Gastroesophageal sphincter (tissue), 4 donors: ENCODE measurements at regions not wholly inside any gene's neighbourhood (a gene's known extent, or its start where the extent isn't known, plus 50 kb on each side); places are given as distances from the start of the nearest gene placed in this dataset.

Source experiments
- ATAC-seq: fragments of 150-250 bp; one replicate; pipeline ENCODE4 v1.9.1; 2016; ENCODE audit warnings: mild to moderate bottlenecking, moderate library complexity
- H3K27ac ChIP-seq, 4 donors: fragments of 200-600 bp; sonication (generic) in 3 of 4; 1 replicate in 3 of 4; 2 replicates in 1 of 4; pipeline ENCODE4 v1.5.1; 2016 to 2019
- H3K27me3 ChIP-seq: fragments of 200-600 bp; sonication (generic); one replicate; pipeline ENCODE4 v1.5.1; 2019
- H3K36me3 ChIP-seq, 2 donors: fragments of 200-600 bp; sonication (generic); one replicate each; pipeline ENCODE4 v1.5.1; 2019; ENCODE audit warnings: control low read depth in 1 of 2
- H3K4me1 ChIP-seq, 3 donors: fragments of 200-600 bp; sonication (generic); 1 replicate in 2 of 3; 2 replicates in 1 of 3; pipeline ENCODE4 v1.5.1; 2016 to 2019; ENCODE audit warnings: control low read depth in 2 of 3
- H3K4me3 ChIP-seq, 2 donors: fragments of 200-600 bp; sonication (generic); one replicate each; pipeline ENCODE4 v1.5.1; 2019; ENCODE audit warnings: mild to moderate bottlenecking in 1 of 2, moderate library complexity in 1 of 2
- H3K9me3 ChIP-seq, 3 donors: fragments of 200-600 bp; sonication (generic); one replicate each; pipeline ENCODE4 v1.5.1; 2017 to 2019; ENCODE audit warnings: control low read depth in 2 of 3
- EP300 ChIP-seq: sonication (generic); formaldehyde crosslinking; IDR thresholded peaks from one replicate; pipeline ENCODE4 v1.6.1; 2017; ENCODE audit warnings: antibody characterized with exemption, mild to moderate bottlenecking
- POLR2A ChIP-seq, 2 donors: fragments of 450-650 bp; IDR thresholded peaks; one replicate each; pipeline ENCODE4 v1.6.1; 2017; ENCODE audit warnings: antibody characterized with exemption in 2 of 2, mild to moderate bottlenecking in 2 of 2, moderate library complexity in 1 of 2
- POLR2AphosphoS5 ChIP-seq: sonication (generic); formaldehyde crosslinking; IDR thresholded peaks from one replicate; pipeline ENCODE4 v1.6.1; 2017; ENCODE audit warnings: antibody characterized with exemption
- WGBS, 2 donors: methylation state at CpG; one replicate each; pipeline ENCODE4 v1.1.5; 2018; ENCODE audit warnings: low coverage in 1 of 2; 5-methylcytosine and 5-hydroxymethylcytosine counted together
- TF ChIP-seq, protein P1 (sequence below), 4 experiments: fragments of 200-600 bp in 2 of 4; fragments of 450-650 bp in 2 of 4; sonication (generic) in 1 of 4; IDR thresholded peaks; one replicate each; pipeline ENCODE4 v1.5.1; 2017 to 2019; ENCODE audit warnings: antibody characterized with exemption in 4 of 4, mild to moderate bottlenecking in 2 of 4, moderate library complexity in 2 of 4

DNA sequence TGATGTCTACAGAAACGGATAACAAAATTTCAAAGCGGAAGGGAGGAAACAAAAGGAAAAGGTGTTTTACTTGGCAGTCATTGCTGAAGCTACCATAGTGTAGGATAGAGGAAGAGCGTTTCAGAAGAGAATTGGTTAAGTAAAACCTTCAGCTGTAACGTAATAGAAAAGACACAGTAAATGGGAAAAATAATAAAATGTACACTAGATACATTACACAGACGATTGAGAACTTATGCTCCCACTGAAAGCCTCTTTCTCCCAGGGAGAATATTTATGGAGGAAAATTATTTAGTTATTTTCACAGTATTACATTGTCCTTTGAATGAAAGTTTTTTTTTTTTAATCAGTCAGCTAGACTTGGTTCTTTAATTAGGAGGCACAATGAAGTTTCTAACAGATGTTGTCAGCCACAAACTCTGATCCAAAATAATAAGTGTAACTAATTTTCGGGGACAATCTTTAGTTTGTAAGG is 90.7 kb upstream of the PRDM1 start:
- WGBS, 2 donors: 30 to 31% methylated on average over 5 to 6 of the region's 6 CpGs
- Histone ChIP-seq H3K27me3 (peaks cover 98% of the 10 kb centered on the region), H3K4me3 (peak overlapping the region in 1 of 2 donors; percentile 66), H3K27ac (peak overlapping the region in 2 of 4 donors; percentile 68 to 80), H3K36me3 (no peaks in the 10 kb centered on the region), H3K4me1 (peaks cover 0 to 40% (median 7%) of the 10 kb centered on the region in 3 donors), H3K9me3 (no peaks in the 10 kb centered on the region)
- no peak for ATAC-seq
- no peak for TF ChIP-seq EP300
- peak; percentile 37 for TF ChIP-seq POLR2AphosphoS5

DNA sequence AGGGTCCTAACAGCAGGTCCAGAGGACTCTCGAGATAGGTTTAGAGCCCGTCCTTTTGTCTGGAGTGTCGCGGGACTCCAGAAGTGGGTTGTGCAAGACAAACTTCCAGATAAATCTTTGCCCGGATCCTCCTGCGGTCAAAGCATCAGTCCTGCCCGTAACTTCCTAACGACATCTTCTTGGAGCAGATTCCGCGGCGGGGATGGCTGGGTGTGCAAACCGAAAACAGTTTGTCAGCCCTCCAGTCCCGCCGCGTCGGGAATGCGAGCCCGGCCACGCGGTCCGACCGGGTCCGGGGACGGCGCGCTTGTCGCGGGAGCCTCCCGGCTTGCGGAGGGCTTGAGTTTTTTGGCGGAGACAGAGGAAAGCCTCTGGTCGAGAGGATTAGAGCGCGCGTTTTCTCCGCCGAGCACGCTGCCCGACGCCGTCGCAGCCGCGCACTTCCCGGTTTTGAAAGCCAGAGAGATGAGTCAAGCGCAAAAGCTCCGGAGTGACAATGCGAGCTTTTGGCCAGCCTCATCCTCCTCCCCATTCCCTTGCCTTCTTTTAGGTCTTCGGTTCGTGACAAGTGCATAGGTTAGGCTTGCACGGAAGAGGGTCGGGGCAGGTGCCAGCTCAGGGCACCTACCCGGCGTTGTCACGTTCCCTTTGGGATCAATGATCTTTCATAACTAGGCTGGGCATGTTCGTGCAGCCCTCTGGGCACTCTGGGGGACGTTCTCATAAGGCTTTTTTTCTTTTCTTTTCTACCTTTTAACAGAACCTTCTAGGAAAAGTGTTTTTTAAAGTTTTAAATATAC is 91.3 kb upstream of the PRDM1 start:
- 1 to 2% methylated on average over 7 to 17 of the region's 57 CpGs for WGBS, 2 donors
- no peaks in the 10 kb centered on the region for H3K36me3 ChIP-seq
- H3K4me3 ChIP-seq: peak overlapping the region; percentile 44 to 66
- H3K9me3 ChIP-seq: no peaks in the 10 kb centered on the region
- H3K27me3 ChIP-seq: peaks cover 98% of the 10 kb centered on the region
- ATAC-seq: peak; percentile 62
- TF ChIP-seq POLR2AphosphoS5 (peak; percentile 55), EP300 (no peak), POLR2A (IDR thresholded peaks at IDR 0.05) (peak; percentile 17 to 23)
- H3K4me1 ChIP-seq: peaks cover 0 to 40% (median 7%) of the 10 kb centered on the region in 3 donors
- H3K27ac ChIP-seq: peak overlapping the region in 3 of 4 donors; percentile 66 to 80 (median 68)

DNA sequence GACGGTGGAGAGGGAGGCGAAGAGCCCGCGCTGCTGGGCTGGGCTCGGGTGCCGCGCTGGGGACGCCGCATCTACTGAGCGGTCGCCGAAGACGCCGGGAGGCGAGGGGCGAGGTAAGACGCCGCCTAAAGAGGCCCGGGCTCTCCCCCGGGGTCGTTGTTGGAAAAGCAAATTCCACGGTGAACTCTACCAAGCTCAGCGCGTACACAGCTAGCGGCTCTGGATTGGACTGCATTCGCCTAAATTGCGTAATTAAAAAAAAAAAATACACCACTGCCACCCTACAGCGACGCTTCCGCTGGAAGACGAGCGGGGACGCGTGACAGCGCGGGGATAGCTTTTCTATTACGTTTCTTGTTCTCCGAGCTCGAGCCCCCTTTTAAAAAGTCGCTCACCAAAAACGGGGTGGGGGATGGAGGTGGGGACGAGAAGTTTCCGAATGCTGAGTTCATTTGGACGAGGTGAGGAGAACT is 92.0 kb upstream of the PRDM1 start:
- peaks cover 99% of the 10 kb centered on the region for H3K27me3 ChIP-seq
- ATAC-seq: peak; percentile 37

DNA sequence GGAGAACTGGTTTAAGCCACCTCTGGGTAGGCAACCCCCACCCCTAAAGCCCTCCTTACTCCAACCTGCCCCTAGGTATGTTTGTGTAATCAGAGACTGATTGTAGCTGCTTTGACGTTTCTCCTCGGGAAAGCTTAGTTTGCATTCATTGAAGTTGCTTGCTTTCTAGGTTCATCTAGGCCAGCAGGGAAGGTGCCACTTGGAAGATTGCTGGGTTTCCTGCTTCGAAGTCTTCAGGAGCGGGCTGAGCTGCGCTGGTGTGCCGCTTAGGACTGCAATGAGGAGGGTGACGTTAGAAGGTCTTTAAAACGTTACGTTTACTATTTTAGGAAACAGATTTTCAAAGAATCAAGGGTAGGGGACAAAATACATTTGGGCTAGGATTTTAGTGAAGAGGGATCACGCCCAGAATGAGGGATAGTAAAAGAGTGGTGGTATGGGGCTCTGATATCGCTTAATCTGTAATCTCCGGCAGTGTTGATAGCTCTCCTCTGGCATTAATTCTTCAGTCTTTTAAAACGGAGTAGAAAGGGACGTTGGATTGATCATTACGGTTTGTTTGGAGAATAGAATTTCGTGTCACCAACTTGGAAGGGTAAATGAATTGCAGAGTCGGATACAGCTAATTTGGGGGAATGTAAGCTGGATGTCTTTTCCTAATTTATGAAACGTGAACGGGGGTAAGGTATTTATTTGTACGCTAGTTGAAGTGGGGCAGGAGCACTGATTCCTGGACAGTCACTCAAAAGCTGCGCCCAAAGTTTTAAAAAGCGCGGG is 92.6 kb upstream of the PRDM1 start:
- Histone ChIP-seq H3K9me3 (no peaks in the 10 kb centered on the region), H3K27me3 (peaks cover 99% of the 10 kb centered on the region), H3K27ac (peak overlapping the region in 3 of 4 donors; percentile 66 to 80 (median 68)), H3K4me1 (peaks cover 0 to 40% (median 7%) of the 10 kb centered on the region in 3 donors), H3K36me3 (no peaks in the 10 kb centered on the region), H3K4me3 (peak overlapping the region; percentile 44 to 66)
- 15 to 29% methylated on average over 11 to 19 of the region's 23 CpGs for WGBS, 2 donors
- no peak for TF ChIP-seq POLR2A (IDR thresholded peaks at IDR 0.05)
- TF ChIP-seq POLR2AphosphoS5: peak; percentile 2
- no peak for TF ChIP-seq EP300
- TF ChIP-seq, protein P1, sequence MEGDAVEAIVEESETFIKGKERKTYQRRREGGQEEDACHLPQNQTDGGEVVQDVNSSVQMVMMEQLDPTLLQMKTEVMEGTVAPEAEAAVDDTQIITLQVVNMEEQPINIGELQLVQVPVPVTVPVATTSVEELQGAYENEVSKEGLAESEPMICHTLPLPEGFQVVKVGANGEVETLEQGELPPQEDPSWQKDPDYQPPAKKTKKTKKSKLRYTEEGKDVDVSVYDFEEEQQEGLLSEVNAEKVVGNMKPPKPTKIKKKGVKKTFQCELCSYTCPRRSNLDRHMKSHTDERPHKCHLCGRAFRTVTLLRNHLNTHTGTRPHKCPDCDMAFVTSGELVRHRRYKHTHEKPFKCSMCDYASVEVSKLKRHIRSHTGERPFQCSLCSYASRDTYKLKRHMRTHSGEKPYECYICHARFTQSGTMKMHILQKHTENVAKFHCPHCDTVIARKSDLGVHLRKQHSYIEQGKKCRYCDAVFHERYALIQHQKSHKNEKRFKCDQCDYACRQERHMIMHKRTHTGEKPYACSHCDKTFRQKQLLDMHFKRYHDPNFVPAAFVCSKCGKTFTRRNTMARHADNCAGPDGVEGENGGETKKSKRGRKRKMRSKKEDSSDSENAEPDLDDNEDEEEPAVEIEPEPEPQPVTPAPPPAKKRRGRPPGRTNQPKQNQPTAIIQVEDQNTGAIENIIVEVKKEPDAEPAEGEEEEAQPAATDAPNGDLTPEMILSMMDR (IDR thresholded peaks at IDR 0.05): no peak
- ATAC-seq: no peak

More for the DNA sequence above, 92.0 kb upstream of the PRDM1 start:
- peak overlapping the region; percentile 44 to 66 for H3K4me3 ChIP-seq
- H3K4me1 ChIP-seq: peaks cover 0 to 40% (median 7%) of the 10 kb centered on the region in 3 donors
- 10% methylated on average over 20 of the region's 44 CpGs; no CpG with 5 or more reads in 1 of the 2 donors for WGBS, 2 donors
- TF ChIP-seq POLR2A (IDR thresholded peaks at IDR 0.05): peak; percentile 11 to 13
- TF ChIP-seq, protein P1 (IDR thresholded peaks at IDR 0.05): no peak
- no peaks in the 10 kb centered on the region for H3K36me3 ChIP-seq
- peak overlapping the region in 3 of 4 donors; percentile 66 to 80 (median 68) for H3K27ac ChIP-seq
- no peaks in the 10 kb centered on the region for H3K9me3 ChIP-seq

DNA sequence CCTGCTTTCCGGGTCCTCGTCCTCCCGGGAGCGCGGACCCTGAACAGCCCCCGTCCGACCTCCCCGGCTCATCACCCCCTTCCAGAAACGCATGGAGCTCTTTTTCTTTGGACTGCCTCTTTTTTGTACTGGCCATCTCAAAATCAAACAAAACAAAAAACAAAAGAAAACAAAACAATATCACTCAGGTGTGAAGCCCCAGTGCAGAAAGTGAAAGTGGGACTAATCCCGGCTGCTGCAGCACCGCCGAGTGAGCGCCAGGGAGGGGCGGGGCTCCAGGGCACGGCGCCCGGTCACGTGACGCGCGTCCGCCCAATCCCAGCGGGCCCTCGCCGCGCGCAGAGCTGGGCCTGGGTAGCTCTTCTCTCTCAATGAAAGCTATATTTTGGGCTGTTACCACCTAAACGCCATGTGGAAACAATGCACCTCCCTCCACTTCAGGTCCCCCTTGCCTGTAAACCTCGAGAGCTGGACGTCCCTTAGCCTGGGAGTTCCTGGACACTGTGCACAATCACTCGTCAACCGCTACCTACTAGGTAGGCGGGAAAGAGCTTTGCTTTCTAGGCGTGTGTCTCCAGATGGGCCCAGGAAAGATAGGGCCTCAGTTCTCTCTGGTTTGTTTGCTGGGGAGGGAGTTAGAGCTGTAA is 93.7 kb upstream of the PRDM1 start:
- WGBS, 2 donors: 0 to 6% methylated on average over 13 to 14 of the region's 34 CpGs
- TF ChIP-seq EP300: no peak
- TF ChIP-seq, protein P1 (IDR thresholded peaks at IDR 0.05): peak in 2 of 4 experiments; percentile 11 to 12
- H3K4me1 ChIP-seq: peaks cover 0 to 40% (median 7%) of the 10 kb centered on the region in 3 donors
- H3K27me3 ChIP-seq: peaks cover 100% of the 10 kb centered on the region
- peak overlapping the region; percentile 39 to 66 for H3K4me3 ChIP-seq
- no peaks in the 10 kb centered on the region for H3K36me3 ChIP-seq
- no peaks in the 10 kb centered on the region for H3K9me3 ChIP-seq
- ATAC-seq: peak; percentile 87
- peak overlapping the region in 1 of 4 donors; percentile 36 for H3K27ac ChIP-seq
